Renal cortex interstitium (tissue), 11 donors: ENCODE measurements at regions not wholly inside any gene's neighbourhood (a gene's known extent, or its start where the extent isn't known, plus 50 kb on each side); places are given as distances from the start of the nearest gene placed in this dataset.
"Not testable (repeated sequence)": the region's sequence is repeated elsewhere in the genome, so short reads cannot be mapped to it uniquely, and the experiment has no call there.

ENCODE experiments used
- DNase-seq, 11 donors: peaks; one replicate each; pipeline ENCODE4 v3.0.0-alpha.2; 2013; ENCODE audit warnings: low read depth in 9 of 11, low spot score in 4 of 11; ENCODE audit errors: extremely low read depth in 1 of 11

- no peak for DNase-seq
Observed at GRCh38 chr5:155106221-155106620, 92.7 kb downstream of the KIF4B start.

GRCh38 chr5:155113888-155114287, 100.3 kb downstream of the KIF4B start:
- DNase-seq, result no peak

GRCh38 chr5:155114655-155115054, 101.1 kb downstream of the KIF4B start:
- no peak for DNase-seq

GRCh38 chr5:155116456-155117251, 103.1 kb downstream of the KIF4B start:
- DNase-seq, result no peak

GRCh38 chr5:155125551-155126095, 112.1 kb downstream of the KIF4B start:
- no peak for DNase-seq

DNA sequence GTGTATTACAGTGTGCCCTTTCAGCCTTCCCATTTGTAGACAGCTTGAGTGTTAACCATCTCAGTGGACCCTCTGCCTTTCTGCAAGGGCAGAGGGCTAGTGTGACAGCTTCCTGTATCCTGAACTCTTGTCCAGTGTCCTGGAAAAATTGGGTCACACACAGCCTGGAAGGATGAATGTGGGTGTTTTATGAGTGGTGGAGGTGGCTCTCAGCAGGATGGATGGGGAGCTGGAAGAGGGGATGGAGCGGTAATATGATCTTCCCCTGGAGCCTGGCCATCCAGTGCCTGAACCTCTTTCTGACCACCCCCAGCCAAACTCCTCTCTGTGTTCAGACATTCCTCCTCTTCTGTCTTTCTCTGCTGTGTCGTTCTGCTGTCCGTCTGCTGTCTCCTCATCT, 113.0 kb downstream of the KIF4B start:
- DNase-seq, result no peak

DNA sequence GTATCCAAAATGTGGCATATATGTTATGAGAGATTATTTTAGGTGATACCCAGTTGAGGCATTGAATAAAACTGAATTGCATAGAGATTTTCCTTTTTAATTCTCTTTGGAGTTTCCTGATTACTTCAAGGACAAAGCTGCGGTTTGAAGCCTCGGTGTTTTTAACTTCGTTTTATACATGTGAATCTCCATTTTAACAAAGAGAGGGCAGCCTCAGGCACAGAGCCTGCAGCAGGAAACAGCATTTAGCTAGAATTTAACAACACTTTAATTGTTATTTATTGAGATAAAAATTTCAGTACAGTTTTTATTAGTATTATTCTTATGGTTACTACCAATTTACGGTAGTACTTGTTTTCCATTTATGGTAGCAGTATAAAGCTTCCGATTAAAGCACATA, 114.0 kb downstream of the KIF4B start:
- no peak for DNase-seq

- DNase-seq, result no peak
Observed at GRCh38 chr5:155128786-155129512, 115.4 kb downstream of the KIF4B start.

DNA sequence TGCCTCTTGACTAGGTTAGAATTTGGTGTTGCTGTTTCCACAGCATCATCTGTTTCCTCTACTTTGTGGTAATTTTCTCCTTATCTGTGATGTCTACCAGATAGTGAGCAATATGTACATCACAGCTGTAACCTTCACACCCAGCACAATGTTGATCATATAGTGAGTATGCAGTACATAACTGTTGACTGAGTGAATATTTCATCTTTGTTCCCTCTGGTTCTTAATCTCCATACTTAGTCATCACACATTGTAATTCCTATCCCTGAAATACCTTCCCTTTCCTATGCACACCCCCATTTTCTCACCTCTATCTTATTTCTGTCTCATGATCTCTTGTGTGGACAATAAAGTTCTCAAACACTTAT, 115.9 kb downstream of the KIF4B start:
- no peak for DNase-seq

DNA sequence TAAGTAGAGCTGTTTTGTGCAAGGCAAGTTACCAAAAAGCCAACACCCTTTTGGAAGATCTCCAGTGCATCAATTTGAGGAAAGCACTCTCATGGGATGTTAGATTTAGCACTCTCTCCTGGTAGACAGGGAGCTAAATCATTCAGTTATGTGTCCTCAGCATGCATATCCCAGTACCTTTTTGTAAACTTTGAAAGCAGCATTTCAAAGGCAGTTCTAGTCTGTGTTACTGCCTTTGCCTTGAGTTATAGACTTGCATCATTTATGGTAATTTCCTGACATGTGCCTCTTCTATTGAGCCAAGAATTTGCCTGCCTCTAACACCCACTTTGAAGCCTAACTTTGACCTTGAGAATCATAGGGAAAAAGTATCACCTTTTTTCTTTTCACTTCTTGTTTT, 120.6 kb downstream of the KIF4B start:
- DNase-seq, result no peak

- DNase-seq, result no peak
Observed at GRCh38 chr5:155136216-155136850, 122.8 kb downstream of the KIF4B start.

GRCh38 chr5:155137683-155138082, 124.1 kb downstream of the KIF4B start:
- DNase-seq, result no peak

DNA sequence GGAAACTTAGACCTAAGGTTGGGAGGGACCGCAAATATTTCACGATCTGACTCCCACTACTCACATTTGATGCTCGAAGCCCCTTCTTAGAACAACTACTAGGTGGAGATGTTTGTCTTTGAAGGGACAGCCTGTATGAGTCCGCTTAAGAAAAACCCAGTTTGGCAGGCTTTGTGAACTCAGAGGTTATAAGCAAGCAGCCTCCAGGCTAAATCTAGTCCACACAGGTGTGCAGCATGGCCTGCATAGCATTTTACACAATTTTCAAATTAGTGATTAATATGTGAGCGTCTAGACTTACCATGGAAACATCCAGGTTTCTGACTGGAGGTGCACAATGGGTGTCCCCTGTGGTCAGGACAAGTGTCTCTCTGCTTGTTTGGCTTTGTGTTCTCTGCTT, 127.1 kb downstream of the KIF4B start:
- no peak for DNase-seq

DNA sequence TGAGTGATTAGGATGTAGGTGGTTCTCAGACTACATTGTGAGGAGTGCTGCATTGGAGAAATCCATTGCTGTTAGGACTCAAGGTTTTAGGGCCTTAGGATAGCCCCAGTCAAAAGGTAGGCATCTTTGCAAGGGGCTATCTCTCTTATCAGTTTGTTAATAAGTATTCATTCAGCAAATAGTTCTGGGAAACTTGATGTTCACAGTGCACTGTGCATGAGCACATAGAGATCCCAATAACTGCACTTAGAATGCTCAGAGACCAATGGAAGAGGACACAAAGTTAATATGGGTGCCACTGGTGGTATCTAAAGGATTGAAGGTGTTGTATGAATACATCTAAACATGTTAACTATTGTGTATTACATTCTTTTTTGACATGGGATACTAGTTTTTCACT, 131.4 kb downstream of the KIF4B start:
- DNase-seq, result no peak

DNA sequence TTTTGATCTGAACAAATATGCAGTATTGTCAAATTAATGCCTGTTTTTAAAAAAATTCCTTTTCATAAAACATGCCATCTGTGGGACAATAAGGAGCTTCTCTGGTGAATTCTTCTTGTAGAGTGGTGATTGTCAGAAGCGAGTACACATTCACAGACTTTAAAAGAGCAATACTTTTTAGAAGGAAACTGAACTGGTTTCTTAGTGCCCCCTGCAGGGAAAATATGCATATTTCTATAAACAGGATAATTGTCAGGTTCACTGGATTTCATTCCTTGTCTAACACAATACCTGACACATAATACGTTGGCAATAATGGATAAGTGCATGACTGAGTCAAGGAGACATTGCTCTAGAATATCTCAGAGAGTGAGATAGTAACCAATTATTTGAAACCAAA, 133.7 kb downstream of the KIF4B start:
- no peak for DNase-seq

DNA sequence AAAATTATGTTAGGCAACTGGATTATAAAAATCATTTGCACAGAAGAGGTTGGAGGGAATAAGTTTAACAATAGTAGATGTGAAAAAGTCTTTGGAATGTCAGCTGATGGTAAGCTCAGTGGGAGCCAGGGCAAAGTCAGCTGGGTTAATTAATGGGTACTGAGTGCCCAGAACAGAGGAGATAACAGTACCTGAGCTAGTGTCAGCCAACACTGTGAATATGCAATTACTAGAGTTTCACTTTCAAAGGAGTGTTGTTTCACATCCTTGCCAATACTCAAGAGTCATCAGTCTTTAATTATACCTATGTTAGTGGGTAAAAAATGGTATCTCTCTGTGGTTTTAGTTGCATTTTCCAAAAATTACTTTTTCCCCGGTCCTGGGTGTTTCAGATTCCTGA, 135.1 kb downstream of the KIF4B start:
- no peak for DNase-seq

GRCh38 chr5:155150012-155150411, 136.5 kb downstream of the KIF4B start:
- DNase-seq, result no peak

- DNase-seq, result no peak
Observed at GRCh38 chr5:155154973-155155372, 141.4 kb downstream of the KIF4B start.

- not testable (repeated sequence) for DNase-seq
Observed at GRCh38 chr5:155163084-155163483, 149.5 kb downstream of the KIF4B start.

GRCh38 chr5:155167736-155168135, 154.2 kb downstream of the KIF4B start:
- DNase-seq, result no peak
